GM21381 (cell line): ENCODE measurements at regions not wholly inside any gene's neighbourhood (a gene's known extent, or its start where the extent isn't known, plus 50 kb on each side); places are given as distances from the start of the nearest gene placed in this dataset.

Experiments used
- ATAC-seq: cut with Tn5 transposase; IDR thresholded peaks from one replicate; pipeline ENCODE4 v1.9.1; 2021; ENCODE audit warnings: mild to moderate bottlenecking, moderate library complexity; ENCODE audit not compliant: unreplicated experiment

GRCh38 chr16:66266436-66267291, 99.8 kb upstream of the CDH5 start:
- no peak for ATAC-seq

- no peak for ATAC-seq
Measured at GRCh38 chr16:66265556-66266141, 100.8 kb upstream of the CDH5 start.

GRCh38 chr16:66265048-66265415, 101.5 kb upstream of the CDH5 start:
- no peak for ATAC-seq

GRCh38 chr16:66264311-66265047, 102.0 kb upstream of the CDH5 start:
- no peak for ATAC-seq

- no peak for ATAC-seq
Measured at GRCh38 chr16:66263973-66264310, 102.5 kb upstream of the CDH5 start.

GRCh38 chr16:66263168-66263972, 103.1 kb upstream of the CDH5 start:
- no peak for ATAC-seq

GRCh38 chr16:66262253-66263167, 104.0 kb upstream of the CDH5 start:
- ATAC-seq: no peak

- no peak for ATAC-seq
Measured at GRCh38 chr16:66261826-66262225, 104.7 kb upstream of the CDH5 start.

GRCh38 chr16:66260522-66261254, 105.8 kb upstream of the CDH5 start:
- no peak for ATAC-seq

GRCh38 chr16:66258916-66259845, 107.3 kb upstream of the CDH5 start:
- ATAC-seq: no peak

GRCh38 chr16:66256919-66257318, 109.6 kb upstream of the CDH5 start:
- ATAC-seq: no peak

GRCh38 chr16:66255647-66256046, 110.8 kb upstream of the CDH5 start:
- ATAC-seq: no peak

GRCh38 chr16:66254751-66255150, 111.7 kb upstream of the CDH5 start:
- no peak for ATAC-seq

GRCh38 chr16:66254106-66254505, 112.4 kb upstream of the CDH5 start:
- no peak for ATAC-seq

GRCh38 chr16:66251476-66252160, 114.9 kb upstream of the CDH5 start:
- ATAC-seq: no peak

GRCh38 chr16:66250686-66251431, 115.6 kb upstream of the CDH5 start:
- ATAC-seq: no peak
